Omental fat pad (tissue), 3 donors: ENCODE measurements at regions not wholly inside any gene's neighbourhood (a gene's known extent, or its start where the extent isn't known, plus 50 kb on each side); places are given as distances from the start of the nearest gene placed in this dataset.
A peak's percentile ranks its signal among the peaks of the same experiment; 100 is the strongest.

Experiments used
- ATAC-seq: fragments of 150-250 bp; one replicate; pipeline ENCODE4 v1.9.1; 2016; ENCODE audit warnings: mild to moderate bottlenecking, moderate library complexity; ENCODE audit not compliant: low FRiP score
- DNase-seq: peaks from one replicate; pipeline ENCODE4 v3.0.0-alpha.2; 2019; ENCODE audit warnings: low spot score
- CTCF ChIP-seq, 3 donors: fragments of 450-650 bp; IDR thresholded peaks; one replicate each; pipeline ENCODE4 v1.5.1; 2016 to 2017; ENCODE audit warnings: antibody characterized with exemption in 3 of 3, mild to moderate bottlenecking in 3 of 3, moderate library complexity in 2 of 3

GRCh38 chr4:74640111-74640903, 154.0 kb downstream of the BTC start:
- DNase-seq, result no peak
- peak; percentile 91 for ATAC-seq
- no peak for TF ChIP-seq CTCF (IDR thresholded peaks at IDR 0.05)

GRCh38 chr4:74642006-74642405, 152.3 kb downstream of the BTC start:
- no peak for TF ChIP-seq CTCF (IDR thresholded peaks at IDR 0.05)
- no peak for ATAC-seq
- no peak for DNase-seq

- no peak for TF ChIP-seq CTCF (IDR thresholded peaks at IDR 0.05)
- DNase-seq (no peak), ATAC-seq (no peak)
These were observed 145.1 kb downstream of the BTC start for GRCh38 chr4:74649193-74649592.

- ATAC-seq (no peak), DNase-seq (no peak)
- TF ChIP-seq CTCF (IDR thresholded peaks at IDR 0.05), result no peak
These were observed 143.1 kb downstream of the BTC start for GRCh38 chr4:74651198-74651597.

GRCh38 chr4:74653331-74654229, 140.7 kb downstream of the BTC start:
- TF ChIP-seq CTCF (IDR thresholded peaks at IDR 0.05), result no peak

GRCh38 chr4:74654230-74654681, 140.1 kb downstream of the BTC start:
- DNase-seq (no peak), ATAC-seq (no peak)
- no peak for TF ChIP-seq CTCF (IDR thresholded peaks at IDR 0.05)

More at GRCh38 chr4:74653331-74654229, 140.7 kb downstream of the BTC start:
- ATAC-seq, result no peak
- no peak for DNase-seq
